Liver (tissue), 3 donors: ENCODE measurements at regions not wholly inside any gene's neighbourhood (a gene's known extent, or its start where the extent isn't known, plus 50 kb on each side); places are given as distances from the start of the nearest gene placed in this dataset.

Source experiments
- ATF3 ChIP-seq: IDR thresholded peaks from 2 replicates; pipeline ENCODE4 v1.6.1; 2016; ENCODE audit warnings: antibody characterized with exemption
- CTCF ChIP-seq: fragments of 150-350 bp; IDR thresholded peaks from 2 replicates; pipeline ENCODE4 v1.5.1; 2017; ENCODE audit warnings: improper control_type of control experiment, low read depth, low read length; ENCODE audit not compliant: missing input control
- EGR1 ChIP-seq, 2 donors: IDR thresholded peaks; 2 replicates each; pipeline ENCODE4 v1.6.1; 2016 to 2018; ENCODE audit warnings: antibody characterized with exemption in 2 of 2, low read depth in 2 of 2
- GABPA ChIP-seq, 2 donors: IDR thresholded peaks in 1 of 2; conservative IDR thresholded peaks in 1 of 2; 2 replicates each; pipeline ENCODE4 v1.6.1; 2016; ENCODE audit warnings: antibody characterized with exemption in 2 of 2, mild to moderate bottlenecking in 1 of 2, moderate library complexity in 1 of 2
- MAX ChIP-seq: IDR thresholded peaks from 2 replicates; pipeline ENCODE4 v1.6.1; 2016; ENCODE audit warnings: antibody characterized with exemption
- RAD21 ChIP-seq, 2 donors: IDR thresholded peaks; 2 replicates each; pipeline ENCODE4 v1.6.1; 2016; ENCODE audit warnings: antibody characterized with exemption in 2 of 2, mild to moderate bottlenecking in 2 of 2
- REST ChIP-seq: IDR thresholded peaks from 2 replicates; pipeline ENCODE4 v1.6.1; 2016; ENCODE audit warnings: antibody characterized with exemption, mild to moderate bottlenecking
- SP1 ChIP-seq: IDR thresholded peaks from 2 replicates; pipeline ENCODE4 v1.6.1; 2018; ENCODE audit warnings: antibody characterized with exemption, mild to moderate bottlenecking
- YY1 ChIP-seq: IDR thresholded peaks from 2 replicates; pipeline ENCODE4 v1.6.1; 2016; ENCODE audit warnings: antibody characterized with exemption, mild to moderate bottlenecking
- ZBTB33 ChIP-seq: IDR thresholded peaks from 2 replicates; pipeline ENCODE4 v1.6.1; 2016; ENCODE audit warnings: antibody characterized with exemption
- donor health status: healthy.
- donor health status: healthy.

- TF ChIP-seq GABPA (IDR thresholded peaks at IDR 0.05 in 1 of 2, conservative IDR thresholded peaks at IDR 0.05 in 1 of 2) (no peak), CTCF (no peak), MAX (no peak), ZBTB33 (no peak), REST (no peak), RAD21 (IDR thresholded peaks at IDR 0.05) (no peak), SP1 (no peak), YY1 (no peak), ATF3 (no peak), EGR1 (IDR thresholded peaks at IDR 0.05; ENCODE audit: low read depth in 2 of 2) (no peak)
Observed at GRCh38 chr20:61061981-61062380, 190.1 kb upstream of the CDH4 start.
